Vagina (tissue), 2 donors: ENCODE measurements at regions not wholly inside any gene's neighbourhood (a gene's known extent, or its start where the extent isn't known, plus 50 kb on each side); places are given as distances from the start of the nearest gene placed in this dataset.

Experiments
- POLR2A ChIP-seq, 2 donors: fragments of 450-650 bp; IDR thresholded peaks; one replicate each; pipeline ENCODE4 v1.6.1; 2017; ENCODE audit warnings: antibody characterized with exemption in 2 of 2, mild to moderate bottlenecking in 2 of 2, moderate library complexity in 2 of 2
- POLR2AphosphoS5 ChIP-seq, 2 donors: sonication (generic); formaldehyde crosslinking; IDR thresholded peaks; one replicate each; pipeline ENCODE4 v1.9.0; 2017; ENCODE audit warnings: antibody characterized with exemption in 2 of 2, mild to moderate bottlenecking in 2 of 2, low read depth in 1 of 2; ENCODE audit not compliant: insufficient read depth in 1 of 2
- TF ChIP-seq, protein P1 (sequence below), 3 experiments: fragments of 450-650 bp in 2 of 3; fragments of 200-600 bp in 1 of 3; sonication (generic) in 1 of 3; IDR thresholded peaks; one replicate each; pipeline ENCODE4 v1.5.1; 2017 to 2019; ENCODE audit warnings: antibody characterized with exemption in 3 of 3, mild to moderate bottlenecking in 2 of 3, moderate library complexity in 2 of 3

DNA sequence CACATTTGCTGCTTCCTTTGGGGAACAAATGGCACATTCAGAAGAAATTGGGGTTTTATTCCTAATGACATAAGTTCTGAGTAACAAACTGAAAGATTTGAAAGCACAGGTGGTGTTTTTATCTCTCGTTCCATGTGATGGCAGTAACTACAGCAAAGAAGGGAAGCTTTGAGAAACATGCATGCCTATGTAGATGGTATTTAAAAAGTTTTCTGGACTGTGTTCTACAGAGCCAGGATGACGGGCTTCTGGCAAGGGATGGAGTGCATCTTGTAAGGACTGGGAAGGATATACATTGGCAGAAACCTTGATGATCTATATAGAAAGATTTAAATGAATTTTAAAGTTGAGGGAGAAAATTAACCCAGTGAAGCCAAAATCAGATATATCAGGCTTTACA lies 362.2 kb upstream of the ROPN1 start:
- TF ChIP-seq, protein P1, sequence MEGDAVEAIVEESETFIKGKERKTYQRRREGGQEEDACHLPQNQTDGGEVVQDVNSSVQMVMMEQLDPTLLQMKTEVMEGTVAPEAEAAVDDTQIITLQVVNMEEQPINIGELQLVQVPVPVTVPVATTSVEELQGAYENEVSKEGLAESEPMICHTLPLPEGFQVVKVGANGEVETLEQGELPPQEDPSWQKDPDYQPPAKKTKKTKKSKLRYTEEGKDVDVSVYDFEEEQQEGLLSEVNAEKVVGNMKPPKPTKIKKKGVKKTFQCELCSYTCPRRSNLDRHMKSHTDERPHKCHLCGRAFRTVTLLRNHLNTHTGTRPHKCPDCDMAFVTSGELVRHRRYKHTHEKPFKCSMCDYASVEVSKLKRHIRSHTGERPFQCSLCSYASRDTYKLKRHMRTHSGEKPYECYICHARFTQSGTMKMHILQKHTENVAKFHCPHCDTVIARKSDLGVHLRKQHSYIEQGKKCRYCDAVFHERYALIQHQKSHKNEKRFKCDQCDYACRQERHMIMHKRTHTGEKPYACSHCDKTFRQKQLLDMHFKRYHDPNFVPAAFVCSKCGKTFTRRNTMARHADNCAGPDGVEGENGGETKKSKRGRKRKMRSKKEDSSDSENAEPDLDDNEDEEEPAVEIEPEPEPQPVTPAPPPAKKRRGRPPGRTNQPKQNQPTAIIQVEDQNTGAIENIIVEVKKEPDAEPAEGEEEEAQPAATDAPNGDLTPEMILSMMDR (IDR thresholded peaks at IDR 0.05), result no peak
- TF ChIP-seq POLR2AphosphoS5 (IDR thresholded peaks at IDR 0.05; ENCODE audit: insufficient read depth in 1 of 2, low read depth in 1 of 2), result no peak
- TF ChIP-seq POLR2A (IDR thresholded peaks at IDR 0.05), result no peak
